Inferior parietal cortex (tissue), 1 donor: ENCODE measurements at regions not wholly inside any gene's neighbourhood (a gene's known extent, or its start where the extent isn't known, plus 50 kb on each side); places are given as distances from the start of the nearest gene placed in this dataset.

Source experiments
- DNase-seq: peaks from one replicate; pipeline ENCODE4 v3.0.0-alpha.2; 2016; ENCODE audit errors: extremely low spot score

- DNase-seq = no peak
These were observed 203.1 kb downstream of the FAT4 start for GRCh38 chr4:125517831-125518230.

GRCh38 chr4:125518281-125518680 is 203.5 kb downstream of the FAT4 start:
- DNase-seq = no peak

- no peak for DNase-seq
These were observed 204.8 kb downstream of the FAT4 start for GRCh38 chr4:125519371-125520146.

- DNase-seq = no peak
These were observed 205.7 kb downstream of the FAT4 start for GRCh38 chr4:125520258-125520990.

GRCh38 chr4:125522588-125522987 is 207.8 kb downstream of the FAT4 start:
- DNase-seq = no peak

GRCh38 chr4:125522992-125523391 is 208.2 kb downstream of the FAT4 start:
- no peak for DNase-seq

GRCh38 chr4:125526420-125526819 is 211.7 kb downstream of the FAT4 start:
- DNase-seq = no peak

- no peak for DNase-seq
These were observed 212.9 kb downstream of the FAT4 start for GRCh38 chr4:125527681-125528080.

- DNase-seq = no peak
These were observed 214.3 kb downstream of the FAT4 start for GRCh38 chr4:125529071-125529470.

GRCh38 chr4:125538670-125539069 is 223.9 kb downstream of the FAT4 start:
- DNase-seq = no peak

GRCh38 chr4:125539691-125540090 is 224.9 kb downstream of the FAT4 start:
- no peak for DNase-seq

GRCh38 chr4:125541836-125542385 is 227.2 kb downstream of the FAT4 start:
- no peak for DNase-seq

- no peak for DNase-seq
These were observed 231.5 kb downstream of the FAT4 start for GRCh38 chr4:125546272-125546671.

GRCh38 chr4:125547836-125548235 is 233.1 kb downstream of the FAT4 start:
- DNase-seq = no peak

- no peak for DNase-seq
These were observed 236.0 kb downstream of the FAT4 start for GRCh38 chr4:125550769-125551168.

- no peak for DNase-seq
These were observed 236.7 kb downstream of the FAT4 start for GRCh38 chr4:125551466-125551865.

- no peak for DNase-seq
These were observed 237.2 kb downstream of the FAT4 start for GRCh38 chr4:125551967-125552366.

- no peak for DNase-seq
These were observed 257.8 kb downstream of the FAT4 start for GRCh38 chr4:125572601-125573000.

GRCh38 chr4:125573368-125573767 is 258.6 kb downstream of the FAT4 start:
- no peak for DNase-seq

GRCh38 chr4:125573786-125574185 is 259.0 kb downstream of the FAT4 start:
- DNase-seq = no peak

GRCh38 chr4:125582302-125582701 is 267.5 kb downstream of the FAT4 start:
- no peak for DNase-seq

GRCh38 chr4:125590158-125590557 is 275.4 kb downstream of the FAT4 start:
- DNase-seq = no peak

GRCh38 chr4:125591290-125591689 is 276.5 kb downstream of the FAT4 start:
- no peak for DNase-seq
